Stimulated activated CD8-positive, alpha-beta memory T cell treated with anti-CD3 and anti-CD28 coated beads, Interleukin-15, amount 100 ng/mL, for 48 hours (primary cell): ENCODE measurements at regions not wholly inside any gene's neighbourhood (a gene's known extent, or its start where the extent isn't known, plus 50 kb on each side); places are given as distances from the start of the nearest gene placed in this dataset.

Experiments used
- DNase-seq, 2 donors: peaks; one replicate each; pipeline ENCODE4 v3.0.0-alpha.2; 2020; ENCODE audit warnings: low read depth in 2 of 2

GRCh38 chr6:121499666-121500065 is 64.2 kb downstream of the GJA1 start:
- no peak for DNase-seq

DNA sequence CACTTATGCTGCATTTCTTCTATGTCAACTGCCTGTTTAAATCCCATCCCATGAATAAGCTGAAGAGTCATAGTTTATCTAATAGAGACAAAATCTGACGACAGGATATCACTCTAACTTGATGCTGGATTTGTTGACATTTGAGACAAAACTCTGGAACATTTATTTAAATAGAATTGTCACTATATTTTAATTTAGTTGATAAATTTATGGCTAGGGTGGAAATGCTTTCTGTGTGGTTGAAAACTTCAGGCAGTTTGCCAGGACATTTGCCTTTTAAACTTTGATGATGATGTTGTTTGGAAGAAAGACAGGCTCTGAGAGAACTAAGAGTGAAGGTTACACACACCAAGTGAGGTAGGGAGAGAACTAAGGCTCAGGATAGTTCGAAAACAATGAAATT is 68.1 kb downstream of the GJA1 start:
- DNase-seq: no peak

DNA sequence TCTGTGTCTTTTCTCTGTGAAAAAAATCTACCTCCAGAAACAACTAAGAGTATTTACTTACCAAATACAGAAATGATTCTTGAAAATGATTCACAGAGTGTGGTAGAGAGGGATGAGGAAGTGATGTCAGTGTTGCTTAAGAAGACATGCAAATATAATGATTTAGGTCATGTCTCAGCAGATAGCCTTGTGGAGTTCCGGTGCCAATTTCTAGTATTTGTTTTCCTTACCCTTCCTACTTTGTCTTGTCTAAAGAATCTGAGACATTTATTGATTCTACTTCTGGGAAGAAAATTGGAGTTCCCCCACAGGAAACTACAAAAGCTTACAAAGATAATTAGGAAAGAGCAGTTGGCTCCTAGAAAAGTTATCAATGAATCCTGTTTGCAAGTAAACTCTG is 68.8 kb downstream of the GJA1 start:
- DNase-seq: no peak

DNA sequence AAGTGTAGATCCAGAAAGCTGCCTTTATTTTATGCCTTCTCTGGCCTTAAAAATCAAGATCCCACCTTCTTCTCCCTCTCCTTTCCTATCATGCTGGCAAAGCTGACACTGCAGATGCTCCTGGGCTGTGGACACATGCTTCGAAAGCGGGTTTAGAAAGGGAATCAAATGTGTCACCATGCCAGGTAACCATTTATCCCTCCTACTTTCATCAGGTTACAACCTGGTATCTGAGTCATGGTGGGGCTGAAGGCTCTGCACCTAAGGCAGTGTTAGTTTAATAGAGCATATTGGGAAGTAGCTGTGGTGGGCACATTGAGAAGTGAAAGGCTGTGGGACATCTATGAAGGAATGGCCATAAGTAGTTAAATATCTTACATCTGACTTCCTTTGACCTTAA is 69.8 kb downstream of the GJA1 start:
- DNase-seq: no peak

DNA sequence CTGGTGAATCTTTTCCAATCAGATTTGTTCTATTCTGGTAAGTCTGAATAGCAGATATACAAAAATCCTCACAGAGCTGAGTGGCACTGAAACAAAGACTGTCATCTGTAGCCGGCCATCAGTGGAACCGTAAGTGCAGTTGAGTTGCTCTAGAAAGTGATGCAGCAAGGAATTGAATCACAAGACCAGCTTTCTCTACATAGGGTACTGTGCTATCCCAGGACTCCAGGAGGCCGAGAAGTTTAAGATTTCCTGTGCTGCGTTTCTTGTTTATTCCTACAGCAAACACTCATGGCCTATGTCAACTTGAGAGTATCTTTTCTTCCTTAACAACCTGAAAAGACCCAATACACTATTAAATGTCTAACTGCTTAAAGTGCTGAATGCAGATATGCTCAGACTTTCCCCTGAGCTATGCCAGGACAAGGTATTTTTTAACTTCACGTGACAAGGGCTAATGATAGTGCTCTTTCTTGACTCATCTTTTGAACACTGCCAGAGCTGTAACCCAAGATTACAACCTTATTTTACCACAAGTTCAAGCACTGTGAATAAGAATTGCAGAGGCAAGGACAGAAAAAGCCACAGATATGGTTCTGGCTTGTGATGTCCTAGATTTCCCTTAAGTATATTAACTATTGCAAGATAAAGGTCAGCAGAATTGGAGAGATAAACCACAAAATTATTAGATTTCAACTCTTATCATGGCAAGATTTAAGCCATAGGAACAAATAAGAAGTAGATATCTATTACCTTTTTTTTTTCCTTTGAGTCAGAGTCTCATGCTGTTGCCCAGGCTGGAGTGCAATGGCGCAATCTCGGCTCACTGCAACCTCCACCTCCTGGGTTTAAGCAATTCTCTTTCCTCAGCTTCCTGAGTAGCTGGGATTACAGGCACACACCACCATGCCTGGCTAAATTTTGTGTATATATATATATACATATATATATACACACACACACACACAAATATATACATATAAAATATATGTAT is 71.6 kb downstream of the GJA1 start:
- DNase-seq: no peak

- no peak for DNase-seq
Measured at GRCh38 chr6:121510568-121511177, 75.2 kb downstream of the GJA1 start.

GRCh38 chr6:121515630-121516265 is 80.3 kb downstream of the GJA1 start:
- no peak for DNase-seq

DNA sequence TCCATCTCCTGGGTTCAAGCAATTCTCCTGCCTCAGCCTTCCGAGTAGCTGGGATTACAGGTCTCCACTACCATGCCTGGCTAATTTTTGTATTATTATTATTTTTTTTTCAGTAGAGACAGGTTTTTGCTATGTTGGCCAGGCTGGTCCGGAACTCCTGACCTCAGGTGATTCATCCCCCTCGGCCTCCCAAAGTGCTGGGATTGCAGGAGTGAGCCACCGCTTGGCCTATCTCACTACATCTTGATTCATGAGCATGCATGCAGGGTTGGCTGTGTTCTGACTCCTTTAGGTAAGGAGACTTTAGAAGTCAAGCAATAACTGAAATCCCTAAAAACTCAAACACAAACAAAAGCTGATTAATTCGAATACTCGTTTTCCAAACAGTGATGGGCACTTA is 80.9 kb downstream of the GJA1 start:
- no peak for DNase-seq

GRCh38 chr6:121520337-121521163 is 85.1 kb downstream of the GJA1 start:
- no peak for DNase-seq

DNA sequence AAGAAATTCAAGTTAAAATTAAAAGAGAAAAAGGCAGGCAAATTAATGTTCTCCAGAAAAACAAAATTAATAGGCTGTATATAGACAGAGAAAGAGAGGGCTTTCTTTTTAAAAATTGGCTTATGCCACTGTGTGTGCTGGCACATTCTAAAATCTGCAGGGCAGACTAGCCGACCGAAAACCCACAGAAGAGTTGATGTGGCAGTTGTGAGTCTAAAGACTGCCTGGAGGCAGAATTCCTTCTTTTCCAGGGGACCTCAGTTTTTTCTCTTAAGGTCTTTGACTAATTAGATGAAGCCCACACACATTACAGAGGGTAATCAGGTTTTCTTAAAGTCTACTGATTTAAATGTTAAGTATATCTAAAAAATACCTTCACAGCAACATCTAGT is 85.7 kb downstream of the GJA1 start:
- DNase-seq: no peak

GRCh38 chr6:121522265-121522664 is 86.8 kb downstream of the GJA1 start:
- DNase-seq: no peak

DNA sequence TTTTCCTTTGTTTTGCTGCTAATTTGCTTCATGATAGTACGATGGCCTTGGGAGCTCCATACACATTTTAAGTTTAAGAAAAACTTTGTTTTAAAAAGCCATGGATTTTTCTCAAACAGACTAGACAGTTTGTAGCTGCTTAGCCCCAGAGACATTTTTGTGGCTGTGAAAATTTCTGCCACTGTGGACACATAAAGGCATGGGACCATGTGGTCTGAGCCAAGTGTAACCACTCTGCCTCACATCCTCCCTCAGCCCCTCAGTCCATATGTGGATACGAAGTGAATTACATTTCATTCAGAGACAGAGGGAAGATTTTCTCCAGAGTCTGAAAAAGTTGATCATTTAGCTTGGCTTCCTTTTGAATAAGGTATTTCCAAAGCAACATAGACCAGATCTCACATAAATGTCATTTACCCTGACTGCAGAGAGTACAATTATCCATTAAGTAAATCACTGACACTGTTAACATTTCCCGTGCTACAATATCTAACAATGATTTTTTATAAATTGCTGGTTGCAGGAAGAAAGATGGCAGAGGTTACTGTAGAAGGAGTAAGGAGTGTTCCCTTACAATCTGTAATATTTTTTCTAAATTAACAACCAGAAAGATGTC is 87.4 kb downstream of the GJA1 start:
- no peak for DNase-seq

DNA sequence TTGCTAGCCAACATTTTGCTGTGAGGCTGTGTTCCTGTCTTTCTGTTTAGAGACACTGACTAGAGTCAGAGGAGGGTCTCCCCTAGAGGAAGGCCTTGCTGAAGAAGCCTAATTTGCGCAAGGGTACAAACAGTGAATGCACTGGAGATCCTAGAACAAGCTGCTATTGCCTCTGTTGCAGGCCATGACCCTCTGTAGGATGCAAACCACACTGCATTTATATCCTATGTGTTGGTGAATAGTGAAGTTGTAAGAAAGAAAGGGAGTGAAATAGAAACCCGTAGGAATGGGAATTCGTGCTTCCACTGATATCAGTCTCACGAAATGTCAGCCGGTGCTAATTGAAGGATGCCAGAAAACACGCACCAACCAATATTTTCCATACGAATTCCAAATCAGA is 88.2 kb downstream of the GJA1 start:
- DNase-seq: no peak

DNA sequence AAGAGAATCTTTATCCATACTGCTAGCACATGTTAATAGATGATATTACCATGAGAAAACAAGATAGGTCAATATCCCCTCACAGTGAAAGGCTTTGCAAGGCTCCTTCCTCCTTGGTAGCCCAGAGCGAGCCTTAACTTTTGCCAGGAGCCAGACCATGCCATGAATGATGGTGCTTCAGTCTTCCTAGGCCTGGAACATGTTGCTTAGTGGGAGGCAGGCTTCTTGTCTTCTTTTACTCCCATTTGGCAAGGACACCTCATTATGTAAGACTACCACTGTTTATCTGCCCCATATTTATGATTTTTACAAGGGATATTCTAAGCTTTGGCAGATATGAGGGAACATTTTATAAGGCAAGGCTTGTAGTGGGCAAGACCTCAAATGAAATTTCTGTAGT is 90.8 kb downstream of the GJA1 start:
- DNase-seq: no peak

DNA sequence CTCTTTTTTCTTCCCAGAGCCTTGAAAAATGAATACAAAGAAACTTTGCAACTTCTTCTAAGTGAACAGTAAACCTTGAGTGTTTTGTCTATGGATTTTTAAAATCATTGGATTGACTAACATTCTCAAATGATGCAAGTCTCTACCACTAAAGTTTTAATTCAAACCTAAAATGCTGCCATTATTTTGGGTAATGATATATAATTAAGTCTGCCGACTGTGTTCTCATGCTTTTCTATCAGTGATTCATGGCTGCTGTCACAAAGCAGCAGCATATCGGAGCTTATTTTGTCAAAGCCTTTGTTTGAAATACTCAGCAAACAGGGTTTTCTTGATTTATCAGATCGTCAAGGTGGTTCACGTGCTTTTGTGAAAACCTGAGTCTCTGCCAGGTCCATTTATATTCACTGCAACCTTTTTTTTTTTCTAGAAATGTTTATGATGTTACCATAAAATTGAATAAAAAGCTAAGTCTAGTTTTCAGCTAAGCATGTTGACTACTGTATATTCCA is 96.3 kb downstream of the GJA1 start:
- DNase-seq: no peak

GRCh38 chr6:121533321-121533841 is 97.9 kb downstream of the GJA1 start:
- no peak for DNase-seq

DNA sequence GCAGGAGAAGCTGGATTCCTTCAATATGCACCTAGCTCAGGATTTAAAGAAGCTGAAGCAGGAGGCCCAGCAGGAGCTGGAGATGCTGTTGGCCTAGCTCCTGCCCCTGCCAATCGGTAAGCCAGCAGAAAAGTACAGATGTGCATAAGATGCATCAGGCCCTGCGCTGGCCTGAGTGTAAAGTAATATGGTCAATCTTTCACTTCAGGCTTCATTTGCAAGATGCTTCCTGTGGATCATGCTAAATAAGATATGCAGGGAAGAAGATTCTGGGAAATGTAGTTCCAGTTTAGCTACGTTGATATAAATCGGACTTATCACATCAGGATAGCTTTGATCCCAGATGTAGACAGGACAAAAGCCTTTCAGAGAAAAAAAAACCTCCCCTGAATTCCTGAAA is 100.3 kb downstream of the GJA1 start:
- DNase-seq: no peak

DNA sequence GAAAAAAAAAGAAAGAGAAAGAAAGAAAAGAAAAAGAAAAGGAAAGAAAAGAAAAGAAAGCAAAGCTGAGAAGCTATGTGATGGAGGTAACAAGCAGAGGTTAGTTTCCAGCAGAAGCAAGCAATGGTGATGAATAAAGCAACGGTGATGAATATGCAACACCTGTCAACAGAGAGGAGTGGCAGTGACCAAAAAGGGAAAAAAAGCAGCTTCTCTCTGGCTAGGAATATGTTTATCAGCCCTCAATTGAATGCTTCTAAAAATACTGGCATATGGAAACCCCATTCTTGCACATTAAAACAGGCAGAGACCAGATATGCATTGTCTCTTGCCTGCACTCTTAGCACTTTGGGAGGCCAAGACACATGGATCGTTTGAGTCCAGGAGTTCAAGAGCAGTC is 100.9 kb downstream of the GJA1 start:
- DNase-seq: no peak

GRCh38 chr6:121539439-121539838 is 104.0 kb downstream of the GJA1 start:
- DNase-seq: no peak

- no peak for DNase-seq
Measured at GRCh38 chr6:121540210-121540609, 104.8 kb downstream of the GJA1 start.

GRCh38 chr6:121544691-121545090 is 109.2 kb downstream of the GJA1 start:
- no peak for DNase-seq
